HG03378 (cell line): ENCODE measurements at regions not wholly inside any gene's neighbourhood (a gene's known extent, or its start where the extent isn't known, plus 50 kb on each side); places are given as distances from the start of the nearest gene placed in this dataset.
"Not testable (repeated sequence)": the region's sequence is repeated elsewhere in the genome, so short reads cannot be mapped to it uniquely, and the experiment has no call there.

Experiments
- ATAC-seq: cut with Tn5 transposase; IDR thresholded peaks from one replicate; pipeline ENCODE4 v1.9.1; 2021; ENCODE audit warnings: mild to moderate bottlenecking, moderate library complexity; ENCODE audit not compliant: unreplicated experiment

- no peak for ATAC-seq
These were observed 352.4 kb downstream of the QKI start for GRCh38 chr6:163766936-163767335.

GRCh38 chr6:163765335-163765734 is 350.8 kb downstream of the QKI start:
- ATAC-seq: no peak

- ATAC-seq: no peak
These were observed 350.0 kb downstream of the QKI start for GRCh38 chr6:163764565-163764964.

- ATAC-seq: no peak
These were observed 347.0 kb downstream of the QKI start for GRCh38 chr6:163761481-163761880.

- no peak for ATAC-seq
These were observed 346.3 kb downstream of the QKI start for GRCh38 chr6:163760860-163761259.

- no peak for ATAC-seq
These were observed 345.0 kb downstream of the QKI start for GRCh38 chr6:163759542-163759941.

- no peak for ATAC-seq
These were observed 343.0 kb downstream of the QKI start for GRCh38 chr6:163757520-163757919.

GRCh38 chr6:163756079-163756478 is 341.6 kb downstream of the QKI start:
- ATAC-seq: peak; percentile 100

- ATAC-seq: no peak
These were observed 340.3 kb downstream of the QKI start for GRCh38 chr6:163754866-163755265.

- no peak for ATAC-seq
These were observed 338.9 kb downstream of the QKI start for GRCh38 chr6:163753430-163753829.

GRCh38 chr6:163752446-163752845 is 337.9 kb downstream of the QKI start:
- no peak for ATAC-seq

- ATAC-seq: no peak
These were observed 336.6 kb downstream of the QKI start for GRCh38 chr6:163751032-163751525.

GRCh38 chr6:163750431-163751031 is 336.0 kb downstream of the QKI start:
- no peak for ATAC-seq

- ATAC-seq: no peak
These were observed 334.4 kb downstream of the QKI start for GRCh38 chr6:163748886-163749285.

GRCh38 chr6:163748036-163748435 is 333.5 kb downstream of the QKI start:
- ATAC-seq: no peak

GRCh38 chr6:163747058-163747457 is 332.5 kb downstream of the QKI start:
- not testable (repeated sequence) for ATAC-seq

- ATAC-seq: no peak
These were observed 331.2 kb downstream of the QKI start for GRCh38 chr6:163745536-163746400.

GRCh38 chr6:163744256-163744925 is 329.9 kb downstream of the QKI start:
- no peak for ATAC-seq

- ATAC-seq: no peak
These were observed 329.3 kb downstream of the QKI start for GRCh38 chr6:163743796-163744195.

GRCh38 chr6:163741743-163742363 is 327.3 kb downstream of the QKI start:
- ATAC-seq: no peak

- no peak for ATAC-seq
These were observed 326.8 kb downstream of the QKI start for GRCh38 chr6:163741342-163741741.
